Astrocyte of the spinal cord (primary cell): ENCODE measurements at regions not wholly inside any gene's neighbourhood (a gene's known extent, or its start where the extent isn't known, plus 50 kb on each side); places are given as distances from the start of the nearest gene placed in this dataset.

Source experiments
- DNase-seq: peaks from one replicate; pipeline ENCODE4 v3.0.0; 2011; ENCODE audit warnings: low read depth, low spot score
- H3K4me3 ChIP-seq: 2 replicates; pipeline ENCODE4 v1.5.1; 2011; ENCODE audit warnings: low read depth, mild to moderate bottlenecking, low read length, moderate library complexity
- in situ Hi-C: cut with HindIII; loops from 2 replicates; pipeline ENCODE4 v1.10.0; 2017; ENCODE audit warnings: low sequenced_read_pairs
- TF ChIP-seq, protein P1 (sequence below): IDR thresholded peaks from 2 replicates; pipeline ENCODE4 v1.5.1; 2012; ENCODE audit warnings: low read depth, mild to moderate bottlenecking, low read length, inconsistent platforms

DNA sequence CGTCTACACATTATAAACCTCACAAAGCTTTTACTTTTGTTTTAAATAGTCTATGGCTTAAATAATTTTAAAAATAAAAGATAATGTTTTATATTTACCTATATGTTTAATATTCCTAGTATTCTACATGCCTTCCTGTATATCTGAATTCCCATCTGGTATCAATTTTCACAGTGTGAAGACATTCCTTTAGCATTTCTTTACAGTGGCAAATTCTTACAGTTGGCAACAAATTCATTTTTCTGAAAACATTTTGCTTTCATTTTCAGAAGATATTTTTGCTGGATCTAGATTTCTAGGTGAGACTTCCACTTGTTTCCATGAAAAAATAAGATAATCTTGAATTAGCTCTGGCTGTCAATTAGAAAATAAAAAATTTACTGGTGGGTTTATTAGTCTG, 471.4 kb upstream of the NAALADL2 start:
- in situ Hi-C loops = no loop called here
- no peak overlapping the region for H3K4me3 ChIP-seq
- no peak for DNase-seq
- TF ChIP-seq, protein P1, sequence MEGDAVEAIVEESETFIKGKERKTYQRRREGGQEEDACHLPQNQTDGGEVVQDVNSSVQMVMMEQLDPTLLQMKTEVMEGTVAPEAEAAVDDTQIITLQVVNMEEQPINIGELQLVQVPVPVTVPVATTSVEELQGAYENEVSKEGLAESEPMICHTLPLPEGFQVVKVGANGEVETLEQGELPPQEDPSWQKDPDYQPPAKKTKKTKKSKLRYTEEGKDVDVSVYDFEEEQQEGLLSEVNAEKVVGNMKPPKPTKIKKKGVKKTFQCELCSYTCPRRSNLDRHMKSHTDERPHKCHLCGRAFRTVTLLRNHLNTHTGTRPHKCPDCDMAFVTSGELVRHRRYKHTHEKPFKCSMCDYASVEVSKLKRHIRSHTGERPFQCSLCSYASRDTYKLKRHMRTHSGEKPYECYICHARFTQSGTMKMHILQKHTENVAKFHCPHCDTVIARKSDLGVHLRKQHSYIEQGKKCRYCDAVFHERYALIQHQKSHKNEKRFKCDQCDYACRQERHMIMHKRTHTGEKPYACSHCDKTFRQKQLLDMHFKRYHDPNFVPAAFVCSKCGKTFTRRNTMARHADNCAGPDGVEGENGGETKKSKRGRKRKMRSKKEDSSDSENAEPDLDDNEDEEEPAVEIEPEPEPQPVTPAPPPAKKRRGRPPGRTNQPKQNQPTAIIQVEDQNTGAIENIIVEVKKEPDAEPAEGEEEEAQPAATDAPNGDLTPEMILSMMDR = no peak

DNA sequence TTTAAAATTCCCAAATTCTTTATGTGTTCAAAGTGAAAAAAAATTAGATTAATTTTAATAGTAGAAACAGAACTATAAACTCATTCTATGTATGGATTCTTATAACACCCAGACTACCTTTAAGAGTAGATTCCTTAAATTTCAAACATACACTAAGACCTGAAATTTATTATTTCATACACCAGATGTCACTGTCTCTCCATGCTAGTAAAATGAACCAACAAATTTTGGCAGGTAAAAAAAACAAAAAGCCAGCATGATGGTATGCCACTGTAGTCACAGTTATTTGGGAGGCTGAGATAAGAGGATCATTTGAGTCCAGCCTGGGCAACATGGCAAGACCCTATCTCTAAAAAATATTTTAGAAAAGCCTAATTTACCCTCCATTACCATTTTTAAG, 461.3 kb upstream of the NAALADL2 start:
- in situ Hi-C loops = no loop called here

DNA sequence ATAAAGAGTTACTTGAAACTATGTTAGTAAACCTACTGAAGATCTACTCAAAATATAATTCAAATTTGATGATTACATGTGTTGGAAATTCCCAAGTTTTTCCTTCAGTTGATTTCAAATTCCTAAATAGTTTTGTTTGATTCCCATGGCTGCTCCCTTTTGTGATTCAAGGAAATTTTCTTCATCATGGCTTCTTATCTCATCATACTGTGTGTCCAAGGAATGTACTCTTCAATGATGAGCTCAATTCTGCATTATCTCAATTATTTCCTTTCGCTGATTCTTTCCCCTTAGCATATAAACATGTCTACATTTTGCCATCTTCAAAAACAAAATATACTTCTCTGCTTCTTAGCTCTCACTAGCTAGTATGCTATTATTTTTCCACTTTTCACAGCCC, 460.4 kb upstream of the NAALADL2 start:
- DNase-seq = no peak
- TF ChIP-seq, protein P1 = no peak
- in situ Hi-C loops = no loop called here
- H3K4me3 ChIP-seq = no peak overlapping the region

More for the DNA sequence above, 461.3 kb upstream of the NAALADL2 start:
- H3K4me3 ChIP-seq = no peak overlapping the region
- DNase-seq = peak; percentile 45
- TF ChIP-seq, protein P1 = peak; percentile 29

DNA sequence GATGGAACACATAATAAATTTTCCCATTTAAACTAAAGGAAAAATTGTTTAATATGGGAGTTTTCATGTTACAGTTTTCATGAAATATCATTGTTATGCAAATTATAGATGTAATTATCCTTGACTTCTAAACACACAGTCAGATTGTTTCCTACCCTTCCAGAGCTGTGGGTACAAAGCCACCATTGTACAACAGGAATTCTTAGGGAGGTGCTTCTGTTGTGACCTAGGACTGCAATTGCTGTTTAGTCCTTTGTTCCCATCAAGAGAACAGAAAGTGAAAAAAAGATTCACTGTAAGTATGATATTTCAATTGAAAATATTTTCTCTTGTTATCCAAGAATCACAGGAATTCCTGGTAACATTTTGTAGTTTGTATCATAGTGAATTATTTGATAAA, 455.3 kb upstream of the NAALADL2 start:
- TF ChIP-seq, protein P1 = no peak
- in situ Hi-C loops = no loop called here
- H3K4me3 ChIP-seq = no peak overlapping the region
- no peak for DNase-seq

DNA sequence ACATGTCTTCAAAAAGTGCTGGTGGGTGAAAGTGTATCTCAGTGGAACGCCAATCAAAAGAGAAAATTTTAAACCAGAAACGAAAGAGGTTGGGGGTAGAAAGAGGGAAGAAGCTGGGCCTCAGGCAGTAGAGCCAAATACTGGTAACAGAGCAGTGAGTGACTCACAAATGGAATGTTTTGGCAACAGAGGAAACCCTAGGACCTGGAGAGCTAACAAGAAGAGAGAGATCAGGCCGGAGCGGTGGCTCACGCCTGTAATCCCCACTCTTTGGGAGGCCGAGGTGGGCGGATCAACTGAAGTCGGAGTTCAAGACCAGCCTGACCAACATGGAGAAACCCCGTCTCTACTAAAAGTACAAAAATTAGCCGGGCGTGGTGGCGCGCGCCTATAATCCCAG, 450.8 kb upstream of the NAALADL2 start:
- H3K4me3 ChIP-seq = no peak overlapping the region
- peak; percentile 42 for DNase-seq
- in situ Hi-C loops = no loop called here
- TF ChIP-seq, protein P1 = no peak

DNA sequence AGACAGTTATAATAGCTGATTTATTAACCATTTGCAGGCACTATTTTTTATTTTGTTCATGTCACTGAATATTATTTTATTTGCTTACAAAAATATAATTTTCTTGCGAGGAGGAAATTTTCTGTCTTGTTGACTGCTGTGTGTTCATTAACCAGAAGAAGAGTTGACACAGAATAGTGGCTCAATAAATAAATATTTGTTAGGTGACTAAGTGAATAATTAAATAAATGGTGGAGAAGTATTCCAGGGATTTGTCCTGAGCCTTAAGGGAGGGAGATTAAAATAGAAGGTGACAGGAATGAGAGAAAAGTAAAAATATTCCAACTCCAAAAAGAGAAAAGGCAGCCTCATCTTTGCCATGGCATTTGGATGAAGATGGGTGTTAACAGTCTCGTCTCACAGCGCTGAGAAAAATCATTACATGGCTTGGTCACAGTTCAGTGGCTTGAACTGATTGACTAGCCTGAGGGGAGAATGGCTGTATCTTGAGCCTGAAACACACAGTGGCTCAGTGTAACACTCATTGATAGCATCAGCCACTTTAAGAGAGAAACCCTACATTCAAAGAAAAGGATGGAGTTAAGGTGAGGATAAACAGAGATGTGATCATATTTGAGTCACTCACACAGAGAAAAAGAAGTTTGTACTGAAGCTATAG, 449.9 kb upstream of the NAALADL2 start:
- TF ChIP-seq, protein P1 = no peak
- DNase-seq = no peak
- H3K4me3 ChIP-seq = no peak overlapping the region
- in situ Hi-C loops = no loop called here
